Spleen (tissue), 11 donors: ENCODE measurements at regions not wholly inside any gene's neighbourhood (a gene's known extent, or its start where the extent isn't known, plus 50 kb on each side); places are given as distances from the start of the nearest gene placed in this dataset.
A peak's percentile ranks its signal among the peaks of the same experiment; 100 is the strongest.

Experiments
- DNase-seq: peaks from one replicate; pipeline ENCODE4 v3.0.0-alpha.2; 2020
- H3K27ac ChIP-seq, 8 donors: fragments of 200-600 bp; sonication (generic) in 7 of 8; 1 replicate in 4 of 8; 2 replicates in 4 of 8; pipeline versions ENCODE4 v1.5.0 to v1.8.0; 2016 to 2021; ENCODE audit warnings: inconsistent platforms in 4 of 8, mild to moderate bottlenecking in 4 of 8, moderate library complexity in 1 of 8
- H3K27me3 ChIP-seq, 7 donors: fragments of 200-600 bp; sonication (generic) in 6 of 7; replicated peaks in 1 of 7; 1 replicate in 4 of 7; 2 replicates in 3 of 7; pipeline versions ENCODE4 v1.5.0 to v1.8.0; 2016 to 2021; ENCODE audit warnings: inconsistent platforms in 3 of 7, mild to moderate bottlenecking in 1 of 7
- H3K36me3 ChIP-seq, 6 donors: fragments of 200-600 bp; sonication (generic) in 5 of 6; 1 replicate in 4 of 6; 2 replicates in 2 of 6; pipeline versions ENCODE4 v1.5.0 to v1.8.0; 2016 to 2021; ENCODE audit warnings: inconsistent platforms in 2 of 6
- H3K4me1 ChIP-seq, 6 donors: fragments of 200-600 bp; sonication (generic) in 5 of 6; 1 replicate in 3 of 6; 2 replicates in 3 of 6; pipeline versions ENCODE4 v1.5.0 to v1.8.0; 2016 to 2021; ENCODE audit warnings: inconsistent platforms in 3 of 6
- H3K4me3 ChIP-seq, 8 donors: fragments of 200-600 bp; sonication (generic) in 7 of 8; 1 replicate in 4 of 8; 2 replicates in 4 of 8; pipeline versions ENCODE4 v1.5.0 to v1.8.0; 2016 to 2021; ENCODE audit warnings: inconsistent platforms in 4 of 8, mild to moderate bottlenecking in 4 of 8, moderate library complexity in 2 of 8
- H3K9me3 ChIP-seq, 8 donors: fragments of 200-600 bp; sonication (generic) in 7 of 8; 1 replicate in 4 of 8; 2 replicates in 4 of 8; pipeline versions ENCODE4 v1.5.0 to v1.8.0; 2016 to 2021; ENCODE audit warnings: inconsistent platforms in 4 of 8
- POLR2A ChIP-seq, 3 donors: fragments of 450-650 bp; IDR thresholded peaks; one replicate each; pipeline ENCODE4 v1.5.1; 2017; ENCODE audit warnings: antibody characterized with exemption in 3 of 3, mild to moderate bottlenecking in 1 of 3
- POLR2AphosphoS5 ChIP-seq, 3 donors: sonication (generic); formaldehyde crosslinking; IDR thresholded peaks; one replicate each; pipeline ENCODE4 v1.5.1; 2017; ENCODE audit warnings: antibody characterized with exemption in 3 of 3
- WGBS, 5 donors: extraction: QIAGEN DNeasy Blood & Tissue Kit in 3 of 5; methylation state at CpG; one replicate each; pipeline versions ENCODE4 v1.1.5 to v1.1.7; 2013 to 2018; 5-methylcytosine and 5-hydroxymethylcytosine counted together
- intact Hi-C: fragments of 100-400 bp; cut with DNase I; formaldehyde crosslinking; loops from one replicate; pipeline ENCODE4 v1.15.0; 2023; ENCODE audit warnings: low total_unique reads
- TF ChIP-seq, protein P1 (sequence below), 11 experiments: fragments of 200-600 bp in 7 of 11; fragments of 450-650 bp in 4 of 11; sonication (generic) in 4 of 11; IDR thresholded peaks in 8 of 11; conservative IDR thresholded peaks in 3 of 11; 1 replicate in 7 of 11; 2 replicates in 4 of 11; pipeline versions ENCODE4 v1.4.0 to v1.8.0; 2016 to 2021; ENCODE audit warnings: antibody characterized with exemption in 11 of 11, inconsistent platforms in 4 of 11, mild to moderate bottlenecking in 1 of 11
- donor health status: healthy with polysubstance abuse.
- donor health status: DM: no; HTN: no; CAD: no; lungs with moderate emphysema.
- donor health status: DM: no; HTN: no; CAD: no.
- donor health status: Bipolar disorder and iron deficiency.
- donor health status: healthy.
- donor health status: DM: no; HTN: no; CAD: no.
- donor health status: DM: yes; HTN: yes; CAD: no.

GRCh38 chr15:95866711-95867440 is 463.6 kb upstream of the NR2F2 start:
- no peak overlapping the region for H3K27ac ChIP-seq
- TF ChIP-seq, protein P1, sequence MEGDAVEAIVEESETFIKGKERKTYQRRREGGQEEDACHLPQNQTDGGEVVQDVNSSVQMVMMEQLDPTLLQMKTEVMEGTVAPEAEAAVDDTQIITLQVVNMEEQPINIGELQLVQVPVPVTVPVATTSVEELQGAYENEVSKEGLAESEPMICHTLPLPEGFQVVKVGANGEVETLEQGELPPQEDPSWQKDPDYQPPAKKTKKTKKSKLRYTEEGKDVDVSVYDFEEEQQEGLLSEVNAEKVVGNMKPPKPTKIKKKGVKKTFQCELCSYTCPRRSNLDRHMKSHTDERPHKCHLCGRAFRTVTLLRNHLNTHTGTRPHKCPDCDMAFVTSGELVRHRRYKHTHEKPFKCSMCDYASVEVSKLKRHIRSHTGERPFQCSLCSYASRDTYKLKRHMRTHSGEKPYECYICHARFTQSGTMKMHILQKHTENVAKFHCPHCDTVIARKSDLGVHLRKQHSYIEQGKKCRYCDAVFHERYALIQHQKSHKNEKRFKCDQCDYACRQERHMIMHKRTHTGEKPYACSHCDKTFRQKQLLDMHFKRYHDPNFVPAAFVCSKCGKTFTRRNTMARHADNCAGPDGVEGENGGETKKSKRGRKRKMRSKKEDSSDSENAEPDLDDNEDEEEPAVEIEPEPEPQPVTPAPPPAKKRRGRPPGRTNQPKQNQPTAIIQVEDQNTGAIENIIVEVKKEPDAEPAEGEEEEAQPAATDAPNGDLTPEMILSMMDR (IDR thresholded peaks at IDR 0.05 in 8 of 11, conservative IDR thresholded peaks at IDR 0.05 in 3 of 11) = no peak
- TF ChIP-seq POLR2AphosphoS5 (IDR thresholded peaks at IDR 0.05) (no peak), POLR2A (IDR thresholded peaks at IDR 0.05) (no peak)
- intact Hi-C loops = no loop called here
- no peak for DNase-seq
- H3K4me3 ChIP-seq = no peak overlapping the region
- H3K9me3 ChIP-seq = no peaks in the 10 kb centered on the region
- no peaks in the 10 kb centered on the region for H3K27me3 ChIP-seq
- 86 to 94% (median 89%) methylated on average over 8 of the region's 8 CpGs for WGBS, 5 donors
- no peaks in the 10 kb centered on the region for H3K36me3 ChIP-seq
- H3K4me1 ChIP-seq = peaks cover 0 to 13% (median 3%) of the 10 kb centered on the region in 6 donors

DNA sequence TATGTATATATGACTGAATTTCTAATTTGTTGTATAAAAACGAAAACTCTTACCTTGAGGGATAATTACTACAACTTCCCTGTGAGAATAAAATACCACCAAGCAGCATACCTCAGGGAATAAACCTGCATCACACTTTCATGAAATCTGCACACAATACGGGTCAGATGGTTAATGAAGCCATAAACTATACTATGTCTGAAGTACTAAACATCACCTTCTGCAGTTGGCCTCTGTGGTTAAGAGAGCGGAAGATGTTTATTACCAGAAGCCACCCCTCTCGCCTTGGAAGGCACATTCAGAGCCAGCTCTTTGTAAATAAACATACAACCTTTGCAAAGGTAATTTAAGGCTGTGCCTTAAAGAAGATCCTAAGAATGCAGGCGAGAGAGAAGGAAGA is 462.1 kb upstream of the NR2F2 start:
- Histone ChIP-seq H3K4me3 (no peak overlapping the region), H3K27ac (peak overlapping the region in 2 of 8 donors; percentile 26 to 56), H3K4me1 (peaks cover 0 to 13% (median 3%) of the 10 kb centered on the region in 6 donors), H3K27me3 (no peaks in the 10 kb centered on the region), H3K9me3 (no peaks in the 10 kb centered on the region), H3K36me3 (no peaks in the 10 kb centered on the region)
- intact Hi-C loops = no loop called here
- WGBS, 5 donors = 59 to 71% (median 65%) methylated on average over 5 of the region's 5 CpGs
- no peak for DNase-seq
- TF ChIP-seq POLR2A (IDR thresholded peaks at IDR 0.05) (no peak), POLR2AphosphoS5 (IDR thresholded peaks at IDR 0.05) (no peak)
- TF ChIP-seq, protein P1 (IDR thresholded peaks at IDR 0.05 in 8 of 11, conservative IDR thresholded peaks at IDR 0.05 in 3 of 11) = no peak

GRCh38 chr15:95868970-95869369 is 461.5 kb upstream of the NR2F2 start:
- Histone ChIP-seq H3K27me3 (no peaks in the 10 kb centered on the region), H3K4me1 (peaks cover 0 to 13% (median 3%) of the 10 kb centered on the region in 6 donors), H3K36me3 (no peaks in the 10 kb centered on the region), H3K27ac (peak overlapping the region in 2 of 8 donors; percentile 26 to 56), H3K4me3 (no peak overlapping the region), H3K9me3 (no peaks in the 10 kb centered on the region)
- no peak for TF ChIP-seq POLR2AphosphoS5 (IDR thresholded peaks at IDR 0.05)
- intact Hi-C loops = no loop called here
- WGBS, 5 donors = 86 to 88% (median 87%) methylated on average over 13 of the region's 13 CpGs
- DNase-seq = no peak

- no peak for TF ChIP-seq POLR2A (IDR thresholded peaks at IDR 0.05)
- TF ChIP-seq, protein P1 (IDR thresholded peaks at IDR 0.05 in 8 of 11, conservative IDR thresholded peaks at IDR 0.05 in 3 of 11) = no peak
- H3K9me3 ChIP-seq = no peaks in the 10 kb centered on the region
- intact Hi-C loops = no loop called here
- no peak for DNase-seq
- no peaks in the 10 kb centered on the region for H3K36me3 ChIP-seq
- no peaks in the 10 kb centered on the region for H3K27me3 ChIP-seq
- peak overlapping the region in 2 of 8 donors; percentile 21 to 50 for H3K27ac ChIP-seq
- H3K4me3 ChIP-seq = no peak overlapping the region
- WGBS, 5 donors = 47 to 57% (median 55%) methylated on average over 5 of the region's 5 CpGs
- H3K4me1 ChIP-seq = peaks cover 0 to 13% (median 3%) of the 10 kb centered on the region in 6 donors
Observed at GRCh38 chr15:95869920-95870319, 460.6 kb upstream of the NR2F2 start.
